Fibroblast of villous mesenchyme (primary cell): ENCODE measurements at regions not wholly inside any gene's neighbourhood (a gene's known extent, or its start where the extent isn't known, plus 50 kb on each side); places are given as distances from the start of the nearest gene placed in this dataset.

Experiments
- DNase-seq: peaks from one replicate; pipeline ENCODE4 v3.0.0-alpha.2; 2010; ENCODE audit warnings: low read depth
- H3K4me3 ChIP-seq: 2 replicates; pipeline ENCODE4 v1.5.1; 2011; ENCODE audit warnings: low read depth, mild to moderate bottlenecking, low read length
- CTCF ChIP-seq: IDR thresholded peaks from 2 replicates; pipeline ENCODE4 v1.5.1; 2012; ENCODE audit warnings: low read depth, mild to moderate bottlenecking, low read length; ENCODE audit not compliant: insufficient read depth

- TF ChIP-seq CTCF: no peak
- DNase-seq: no peak
- no peak overlapping the region for H3K4me3 ChIP-seq
Observed at GRCh38 chr13:22009937-22010336, 339.1 kb downstream of the FGF9 start.

- DNase-seq: peak; percentile 10
- no peak for TF ChIP-seq CTCF
- H3K4me3 ChIP-seq: no peak overlapping the region
Observed at GRCh38 chr13:22012686-22013085, 341.8 kb downstream of the FGF9 start.

GRCh38 chr13:22014469-22014868 lies 343.6 kb downstream of the FGF9 start:
- no peak for DNase-seq
- TF ChIP-seq CTCF: no peak
- no peak overlapping the region for H3K4me3 ChIP-seq

GRCh38 chr13:22017226-22017625 lies 346.4 kb downstream of the FGF9 start:
- no peak for DNase-seq
- H3K4me3 ChIP-seq: no peak overlapping the region
- no peak for TF ChIP-seq CTCF

GRCh38 chr13:22018076-22018835 lies 347.4 kb downstream of the FGF9 start:
- no peak for TF ChIP-seq CTCF
- no peak overlapping the region for H3K4me3 ChIP-seq
- no peak for DNase-seq

- H3K4me3 ChIP-seq: no peak overlapping the region
- no peak for DNase-seq
- TF ChIP-seq CTCF: no peak
Observed at GRCh38 chr13:22018836-22019210, 347.9 kb downstream of the FGF9 start.

- DNase-seq: no peak
- no peak for TF ChIP-seq CTCF
- no peak overlapping the region for H3K4me3 ChIP-seq
Observed at GRCh38 chr13:22024381-22024994, 353.6 kb downstream of the FGF9 start.
